ENCODE measurements at regions not wholly inside any gene's neighbourhood (a gene's known extent, or its start where the extent isn't known, plus 50 kb on each side); places are given as distances from the start of the nearest gene placed in this dataset.
"Not testable (repeated sequence)": the region's sequence is repeated elsewhere in the genome, so short reads cannot be mapped to it uniquely, and the experiment has no call there.

DNA sequence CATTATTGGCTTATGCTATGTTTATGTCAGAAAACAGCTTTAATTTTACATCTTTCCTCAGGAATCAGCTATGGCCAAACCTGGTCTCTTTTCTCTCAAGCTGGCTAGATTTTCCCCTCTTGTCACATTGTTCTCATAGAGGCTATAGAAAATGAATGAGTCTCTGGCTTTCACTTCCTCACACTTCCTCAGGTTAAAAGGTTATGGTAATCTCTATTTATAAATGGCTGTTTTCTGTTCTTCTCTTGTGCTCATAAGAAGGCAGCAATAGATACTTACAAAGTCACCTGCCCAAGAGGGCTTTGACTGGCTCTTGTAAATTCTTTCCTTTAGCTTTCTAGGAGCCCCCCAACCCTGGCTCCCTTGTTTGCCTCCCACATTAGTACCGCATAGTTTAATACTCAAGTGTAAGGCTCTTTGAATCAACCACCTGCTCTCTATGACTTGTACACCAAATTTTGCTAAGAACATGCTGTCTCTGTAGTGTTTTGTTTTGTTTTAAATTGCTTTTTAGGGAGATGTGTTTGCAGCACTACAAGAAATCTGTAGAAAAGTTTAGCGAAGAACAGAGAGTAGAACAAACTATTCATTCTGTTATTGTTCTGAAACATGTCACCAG, 897.4 kb upstream of the CITED2 start:
- H3K4me3 ChIP-seq (ENCODE audit: low read depth in 1 of 5, low read length in 5 of 5), result no peak overlapping the region
- H3K4me1 ChIP-seq (ENCODE audit: control insufficient read depth in 5 of 5, insufficient read depth in 5 of 5, low read length in 5 of 5), result peaks cover 0 to 8% (median 0%) of the 10 kb centered on the region in 5 donors
- H3K27me3 ChIP-seq (ENCODE audit: control insufficient read depth in 5 of 5, insufficient read depth in 4 of 5, low read length in 5 of 5), result no peaks in the 10 kb centered on the region
- H3K36me3 ChIP-seq (ENCODE audit: control insufficient read depth in 5 of 5, insufficient read depth in 5 of 5, low read length in 5 of 5), result no peaks in the 10 kb centered on the region
- H3K9ac ChIP-seq (ENCODE audit: low read length in 5 of 5), result no peak overlapping the region
- H3K27ac ChIP-seq (ENCODE audit: low read depth, low read length), result no peak overlapping the region
- peaks cover 0 to 2% (median 0%) of the 10 kb centered on the region in 5 donors for H3K9me3 ChIP-seq (ENCODE audit: control insufficient read depth in 5 of 5, low read length in 5 of 5)

- Histone ChIP-seq H3K9ac (ENCODE audit: low read length in 5 of 5) (no peak overlapping the region), H3K4me3 (ENCODE audit: low read depth in 1 of 5, low read length in 5 of 5) (no peak overlapping the region), H3K36me3 (ENCODE audit: control insufficient read depth in 5 of 5, insufficient read depth in 5 of 5, low read length in 5 of 5) (no peaks in the 10 kb centered on the region), H3K27me3 (ENCODE audit: control insufficient read depth in 5 of 5, insufficient read depth in 4 of 5, low read length in 5 of 5) (no peaks in the 10 kb centered on the region), H3K9me3 (ENCODE audit: control insufficient read depth in 5 of 5, low read length in 5 of 5) (peaks cover 0 to 2% (median 0%) of the 10 kb centered on the region in 5 donors), H3K27ac (ENCODE audit: low read depth, low read length) (no peak overlapping the region), H3K4me1 (ENCODE audit: control insufficient read depth in 5 of 5, insufficient read depth in 5 of 5, low read length in 5 of 5) (peaks cover 0 to 8% (median 0%) of the 10 kb centered on the region in 5 donors)
Observed at GRCh38 chr6:140269591-140270165, 895.2 kb upstream of the CITED2 start.

DNA sequence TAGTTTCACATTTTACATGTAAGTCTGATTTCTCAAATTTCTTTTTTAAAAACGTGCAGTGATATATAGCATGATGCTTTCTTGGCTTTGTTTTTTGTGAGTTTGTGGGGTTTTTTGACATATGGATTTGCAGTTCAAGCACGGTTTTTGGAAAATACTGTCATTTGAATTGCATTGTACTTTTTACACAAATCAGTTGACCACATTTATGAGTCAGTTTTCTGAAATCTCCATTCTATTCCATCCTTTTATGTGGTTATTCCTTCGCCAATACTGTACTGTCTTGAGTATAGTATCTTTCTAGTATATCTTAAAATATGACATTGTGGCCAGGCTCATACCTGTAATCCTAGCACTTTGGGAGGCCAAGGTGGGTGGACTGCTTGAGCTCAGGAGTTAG, 890.0 kb upstream of the CITED2 start:
- Histone ChIP-seq H3K9me3 (ENCODE audit: control insufficient read depth in 5 of 5, low read length in 5 of 5) (peaks cover 0 to 2% (median 0%) of the 10 kb centered on the region in 5 donors), H3K4me3 (ENCODE audit: low read depth in 1 of 5, low read length in 5 of 5) (no peak overlapping the region), H3K9ac (ENCODE audit: low read length in 5 of 5) (no peak overlapping the region), H3K36me3 (ENCODE audit: control insufficient read depth in 5 of 5, insufficient read depth in 5 of 5, low read length in 5 of 5) (no peaks in the 10 kb centered on the region), H3K4me1 (ENCODE audit: control insufficient read depth in 5 of 5, insufficient read depth in 5 of 5, low read length in 5 of 5) (no peaks in the 10 kb centered on the region), H3K27ac (ENCODE audit: low read depth, low read length) (no peak overlapping the region), H3K27me3 (ENCODE audit: control insufficient read depth in 5 of 5, insufficient read depth in 4 of 5, low read length in 5 of 5) (no peaks in the 10 kb centered on the region)

DNA sequence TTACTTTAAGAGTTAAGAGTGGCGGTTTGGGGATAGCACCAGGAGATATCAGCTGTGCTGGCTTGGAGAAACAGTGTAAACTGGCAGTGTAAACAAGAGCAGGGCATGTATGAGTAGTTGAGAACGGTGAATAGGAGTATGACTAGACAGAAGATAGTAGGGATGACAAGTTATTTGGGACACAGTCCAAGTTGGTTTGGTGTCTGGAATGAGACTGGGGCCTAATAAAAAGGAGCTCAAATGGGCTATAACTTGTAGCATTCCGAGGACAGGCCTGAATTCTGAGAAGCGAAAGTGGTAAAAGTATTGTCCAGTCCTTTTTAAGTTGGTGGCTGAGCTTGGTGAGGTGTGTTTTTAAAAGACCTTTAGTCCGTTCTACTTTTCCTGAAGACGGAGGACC, 883.9 kb upstream of the CITED2 start:
- not testable (repeated sequence) for H3K4me3 ChIP-seq (ENCODE audit: low read depth in 1 of 5, low read length in 5 of 5); H3K27ac ChIP-seq (ENCODE audit: low read depth, low read length); H3K27me3 ChIP-seq (ENCODE audit: control insufficient read depth in 5 of 5, insufficient read depth in 4 of 5, low read length in 5 of 5); H3K9ac ChIP-seq (ENCODE audit: low read length in 5 of 5); H3K4me1 ChIP-seq (ENCODE audit: control insufficient read depth in 5 of 5, insufficient read depth in 5 of 5, low read length in 5 of 5); H3K9me3 ChIP-seq (ENCODE audit: control insufficient read depth in 5 of 5, low read length in 5 of 5); H3K36me3 ChIP-seq (ENCODE audit: control insufficient read depth in 5 of 5, insufficient read depth in 5 of 5, low read length in 5 of 5)

DNA sequence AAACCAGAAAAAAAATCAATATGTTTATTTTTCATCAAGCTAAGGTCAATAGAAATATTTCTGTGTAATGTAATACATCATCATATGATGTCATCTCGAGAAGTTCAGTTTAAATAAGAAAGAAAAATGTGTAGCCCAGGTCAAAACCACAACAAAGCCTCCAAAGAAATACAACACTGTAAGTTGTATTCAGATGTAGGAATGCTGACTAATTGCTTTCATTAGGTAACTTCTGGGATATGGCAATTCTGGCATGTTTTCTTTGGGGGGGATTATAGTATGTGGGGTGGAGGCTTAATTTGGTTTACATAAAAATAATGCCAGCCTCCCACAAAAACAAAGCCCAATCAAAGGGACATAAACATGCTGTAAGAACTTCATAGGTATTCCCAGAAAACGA, 881.8 kb upstream of the CITED2 start:
- H3K27ac ChIP-seq (ENCODE audit: low read depth, low read length), result no peak overlapping the region
- H3K36me3 ChIP-seq (ENCODE audit: control insufficient read depth in 5 of 5, insufficient read depth in 5 of 5, low read length in 5 of 5), result no peaks in the 10 kb centered on the region
- no peak overlapping the region for H3K4me3 ChIP-seq (ENCODE audit: low read depth in 1 of 5, low read length in 5 of 5)
- H3K27me3 ChIP-seq (ENCODE audit: control insufficient read depth in 5 of 5, insufficient read depth in 4 of 5, low read length in 5 of 5), result no peaks in the 10 kb centered on the region
- no peak overlapping the region for H3K9ac ChIP-seq (ENCODE audit: low read length in 5 of 5)
- no peaks in the 10 kb centered on the region for H3K9me3 ChIP-seq (ENCODE audit: control insufficient read depth in 5 of 5, low read length in 5 of 5)
- H3K4me1 ChIP-seq (ENCODE audit: control insufficient read depth in 5 of 5, insufficient read depth in 5 of 5, low read length in 5 of 5), result no peaks in the 10 kb centered on the region

GRCh38 chr6:140253096-140253495, 878.6 kb upstream of the CITED2 start:
- Histone ChIP-seq H3K4me1 (ENCODE audit: control insufficient read depth in 5 of 5, insufficient read depth in 5 of 5, low read length in 5 of 5) (no peaks in the 10 kb centered on the region), H3K36me3 (ENCODE audit: control insufficient read depth in 5 of 5, insufficient read depth in 5 of 5, low read length in 5 of 5) (no peaks in the 10 kb centered on the region), H3K9me3 (ENCODE audit: control insufficient read depth in 5 of 5, low read length in 5 of 5) (no peaks in the 10 kb centered on the region), H3K27me3 (ENCODE audit: control insufficient read depth in 5 of 5, insufficient read depth in 4 of 5, low read length in 5 of 5) (no peaks in the 10 kb centered on the region), H3K9ac (ENCODE audit: low read length in 5 of 5) (no peak overlapping the region), H3K27ac (ENCODE audit: low read depth, low read length) (no peak overlapping the region), H3K4me3 (ENCODE audit: low read depth in 1 of 5, low read length in 5 of 5) (no peak overlapping the region)

GRCh38 chr6:140252099-140252498, 877.7 kb upstream of the CITED2 start:
- Histone ChIP-seq H3K4me1 (ENCODE audit: control insufficient read depth in 5 of 5, insufficient read depth in 5 of 5, low read length in 5 of 5) (no peaks in the 10 kb centered on the region), H3K27me3 (ENCODE audit: control insufficient read depth in 5 of 5, insufficient read depth in 4 of 5, low read length in 5 of 5) (no peaks in the 10 kb centered on the region), H3K4me3 (ENCODE audit: low read depth in 1 of 5, low read length in 5 of 5) (no peak overlapping the region), H3K36me3 (ENCODE audit: control insufficient read depth in 5 of 5, insufficient read depth in 5 of 5, low read length in 5 of 5) (no peaks in the 10 kb centered on the region), H3K9me3 (ENCODE audit: control insufficient read depth in 5 of 5, low read length in 5 of 5) (no peaks in the 10 kb centered on the region), H3K27ac (ENCODE audit: low read depth, low read length) (no peak overlapping the region), H3K9ac (ENCODE audit: low read length in 5 of 5) (no peak overlapping the region)

- Histone ChIP-seq H3K27ac (ENCODE audit: low read depth, low read length) (no peak overlapping the region), H3K36me3 (ENCODE audit: control insufficient read depth in 5 of 5, insufficient read depth in 5 of 5, low read length in 5 of 5) (no peaks in the 10 kb centered on the region), H3K27me3 (ENCODE audit: control insufficient read depth in 5 of 5, insufficient read depth in 4 of 5, low read length in 5 of 5) (no peaks in the 10 kb centered on the region), H3K9me3 (ENCODE audit: control insufficient read depth in 5 of 5, low read length in 5 of 5) (no peaks in the 10 kb centered on the region), H3K9ac (ENCODE audit: low read length in 5 of 5) (no peak overlapping the region), H3K4me3 (ENCODE audit: low read depth in 1 of 5, low read length in 5 of 5) (no peak overlapping the region), H3K4me1 (ENCODE audit: control insufficient read depth in 5 of 5, insufficient read depth in 5 of 5, low read length in 5 of 5) (no peaks in the 10 kb centered on the region)
Observed at GRCh38 chr6:140245296-140246040, 871.0 kb upstream of the CITED2 start.

DNA sequence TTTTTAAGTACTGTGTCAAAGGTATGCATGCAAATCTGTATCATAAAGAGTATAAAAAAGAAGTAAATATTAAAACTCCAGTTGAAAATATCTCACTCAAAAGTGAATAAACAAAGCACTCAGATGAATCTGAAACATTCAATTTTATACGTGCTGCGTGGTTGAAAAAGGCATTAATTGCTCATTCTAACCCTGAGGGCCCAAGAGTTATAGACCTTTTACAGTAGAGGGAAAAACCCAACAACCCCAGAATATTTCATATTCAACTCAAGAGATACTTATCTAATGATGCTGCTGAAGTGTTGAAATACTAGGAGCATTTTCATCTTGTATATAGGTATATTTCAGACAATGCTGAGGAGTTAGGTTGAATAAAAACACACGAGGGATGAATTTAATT, 862.8 kb upstream of the CITED2 start:
- no peak overlapping the region for H3K27ac ChIP-seq (ENCODE audit: low read depth, low read length)
- H3K4me3 ChIP-seq (ENCODE audit: low read depth in 1 of 5, low read length in 5 of 5), result no peak overlapping the region
- H3K9ac ChIP-seq (ENCODE audit: low read length in 5 of 5), result no peak overlapping the region
- H3K36me3 ChIP-seq (ENCODE audit: control insufficient read depth in 5 of 5, insufficient read depth in 5 of 5, low read length in 5 of 5), result no peaks in the 10 kb centered on the region
- no peaks in the 10 kb centered on the region for H3K4me1 ChIP-seq (ENCODE audit: control insufficient read depth in 5 of 5, insufficient read depth in 5 of 5, low read length in 5 of 5)
- H3K9me3 ChIP-seq (ENCODE audit: control insufficient read depth in 5 of 5, low read length in 5 of 5), result no peaks in the 10 kb centered on the region
- H3K27me3 ChIP-seq (ENCODE audit: control insufficient read depth in 5 of 5, insufficient read depth in 4 of 5, low read length in 5 of 5), result no peaks in the 10 kb centered on the region

- Histone ChIP-seq H3K27me3 (ENCODE audit: control insufficient read depth in 5 of 5, insufficient read depth in 4 of 5, low read length in 5 of 5) (no peaks in the 10 kb centered on the region), H3K4me1 (ENCODE audit: control insufficient read depth in 5 of 5, insufficient read depth in 5 of 5, low read length in 5 of 5) (no peaks in the 10 kb centered on the region), H3K4me3 (ENCODE audit: low read depth in 1 of 5, low read length in 5 of 5) (no peak overlapping the region), H3K27ac (ENCODE audit: low read depth, low read length) (no peak overlapping the region), H3K9me3 (ENCODE audit: control insufficient read depth in 5 of 5, low read length in 5 of 5) (no peaks in the 10 kb centered on the region), H3K36me3 (ENCODE audit: control insufficient read depth in 5 of 5, insufficient read depth in 5 of 5, low read length in 5 of 5) (no peaks in the 10 kb centered on the region), H3K9ac (ENCODE audit: low read length in 5 of 5) (no peak overlapping the region)
Observed at GRCh38 chr6:140236732-140237131, 862.3 kb upstream of the CITED2 start.
